ENCODE measurements at regions not wholly inside any gene's neighbourhood (a gene's known extent, or its start where the extent isn't known, plus 50 kb on each side); places are given as distances from the start of the nearest gene placed in this dataset.

- no peak for TF ChIP-seq POLR2A (IDR thresholded peaks at IDR 0.05; ENCODE audit: low read depth, low read length)
- TF ChIP-seq TAF1 (IDR thresholded peaks at IDR 0.05; ENCODE audit: borderline replicate concordance, low read depth, low read length), result no peak
- no peak for TF ChIP-seq POLR2AphosphoS5 (IDR thresholded peaks at IDR 0.05; ENCODE audit: low read depth, low read length)
These were observed 75.9 kb upstream of the IRX6 start for GRCh38 chr16:55248058-55248457.

Data from GM12892 (cell line).